22Rv1 (cell line): ENCODE measurements at regions not wholly inside any gene's neighbourhood (a gene's known extent, or its start where the extent isn't known, plus 50 kb on each side); places are given as distances from the start of the nearest gene placed in this dataset.

Experiments used
- H3K27ac ChIP-seq: fragments of 450-650 bp; 2 replicates; pipeline ENCODE4 v1.5.1; 2017
- ZFX ChIP-seq: fragments of 450-650 bp; IDR thresholded peaks from 2 replicates; pipeline ENCODE4 v1.6.1; 2017; ENCODE audit warnings: antibody characterized with exemption, borderline replicate concordance
- TF ChIP-seq, protein P1 (sequence below): fragments of 450-650 bp; IDR thresholded peaks from 2 replicates; pipeline ENCODE4 v1.5.1; 2017; ENCODE audit warnings: mild to moderate bottlenecking

DNA sequence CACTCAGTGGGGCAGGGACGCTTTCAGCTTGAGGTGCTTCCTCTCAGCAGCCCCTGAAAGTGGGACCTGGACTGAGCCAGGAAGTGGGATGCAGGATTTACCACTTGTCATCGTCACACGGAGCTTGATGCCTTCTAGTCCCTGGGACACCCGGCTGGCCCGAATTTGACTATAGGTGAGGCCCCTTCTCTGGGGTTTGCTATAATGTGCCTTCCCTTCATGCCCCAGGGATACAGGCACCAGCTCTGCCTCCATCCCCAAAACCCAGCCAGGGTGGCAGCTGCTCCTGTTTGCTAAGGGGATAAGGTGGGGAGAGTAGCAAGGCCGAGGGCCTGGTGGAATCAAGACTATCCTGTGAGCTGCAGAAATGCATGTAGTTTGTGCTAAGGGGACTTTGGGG is 235.0 kb downstream of the GLRX3 start:
- no peak overlapping the region for H3K27ac ChIP-seq
- TF ChIP-seq, protein P1, sequence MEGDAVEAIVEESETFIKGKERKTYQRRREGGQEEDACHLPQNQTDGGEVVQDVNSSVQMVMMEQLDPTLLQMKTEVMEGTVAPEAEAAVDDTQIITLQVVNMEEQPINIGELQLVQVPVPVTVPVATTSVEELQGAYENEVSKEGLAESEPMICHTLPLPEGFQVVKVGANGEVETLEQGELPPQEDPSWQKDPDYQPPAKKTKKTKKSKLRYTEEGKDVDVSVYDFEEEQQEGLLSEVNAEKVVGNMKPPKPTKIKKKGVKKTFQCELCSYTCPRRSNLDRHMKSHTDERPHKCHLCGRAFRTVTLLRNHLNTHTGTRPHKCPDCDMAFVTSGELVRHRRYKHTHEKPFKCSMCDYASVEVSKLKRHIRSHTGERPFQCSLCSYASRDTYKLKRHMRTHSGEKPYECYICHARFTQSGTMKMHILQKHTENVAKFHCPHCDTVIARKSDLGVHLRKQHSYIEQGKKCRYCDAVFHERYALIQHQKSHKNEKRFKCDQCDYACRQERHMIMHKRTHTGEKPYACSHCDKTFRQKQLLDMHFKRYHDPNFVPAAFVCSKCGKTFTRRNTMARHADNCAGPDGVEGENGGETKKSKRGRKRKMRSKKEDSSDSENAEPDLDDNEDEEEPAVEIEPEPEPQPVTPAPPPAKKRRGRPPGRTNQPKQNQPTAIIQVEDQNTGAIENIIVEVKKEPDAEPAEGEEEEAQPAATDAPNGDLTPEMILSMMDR = no peak
- TF ChIP-seq ZFX = no peak

DNA sequence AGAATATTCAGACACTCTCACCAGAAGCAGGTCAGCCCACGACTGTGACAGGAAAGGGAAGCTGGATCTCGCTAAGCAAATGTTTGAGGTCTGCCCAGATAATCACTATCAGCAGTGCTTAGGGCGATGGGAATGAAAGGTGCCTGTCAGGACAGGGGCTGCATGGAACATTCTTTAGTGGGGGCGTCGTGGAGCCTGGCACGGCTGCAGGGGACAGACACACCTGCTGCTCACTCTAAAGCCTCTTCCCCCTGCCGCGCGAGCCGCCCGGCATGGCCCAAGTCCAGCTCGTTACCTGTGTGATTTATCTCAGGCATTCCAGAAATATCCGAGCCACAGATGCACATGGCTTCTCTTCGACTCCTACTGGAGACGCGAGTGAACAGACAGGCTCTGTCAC is 235.5 kb downstream of the GLRX3 start:
- TF ChIP-seq ZFX = no peak
- TF ChIP-seq, protein P1 = no peak
- H3K27ac ChIP-seq = no peak overlapping the region

DNA sequence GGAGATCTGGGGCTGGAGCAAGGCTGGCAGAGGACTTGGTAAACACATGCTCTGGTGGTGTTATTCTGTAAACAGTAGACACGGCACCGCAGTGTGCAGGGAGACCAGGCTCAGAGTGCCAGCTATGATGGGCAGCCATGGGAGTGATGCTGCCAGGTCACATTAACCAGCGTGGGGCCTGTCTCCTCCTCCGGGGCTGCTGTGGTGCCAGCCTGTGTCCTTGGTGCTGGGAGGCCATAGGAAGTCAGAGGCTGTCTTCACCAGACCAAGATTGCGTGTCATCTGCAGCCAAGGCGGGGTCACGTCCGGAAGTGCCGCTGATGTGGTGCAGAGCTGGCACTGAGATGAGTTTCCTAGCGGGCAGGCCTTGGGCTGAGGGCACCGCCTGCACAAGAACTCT is 236.0 kb downstream of the GLRX3 start:
- no peak for TF ChIP-seq ZFX
- TF ChIP-seq, protein P1 = no peak
- no peak overlapping the region for H3K27ac ChIP-seq

DNA sequence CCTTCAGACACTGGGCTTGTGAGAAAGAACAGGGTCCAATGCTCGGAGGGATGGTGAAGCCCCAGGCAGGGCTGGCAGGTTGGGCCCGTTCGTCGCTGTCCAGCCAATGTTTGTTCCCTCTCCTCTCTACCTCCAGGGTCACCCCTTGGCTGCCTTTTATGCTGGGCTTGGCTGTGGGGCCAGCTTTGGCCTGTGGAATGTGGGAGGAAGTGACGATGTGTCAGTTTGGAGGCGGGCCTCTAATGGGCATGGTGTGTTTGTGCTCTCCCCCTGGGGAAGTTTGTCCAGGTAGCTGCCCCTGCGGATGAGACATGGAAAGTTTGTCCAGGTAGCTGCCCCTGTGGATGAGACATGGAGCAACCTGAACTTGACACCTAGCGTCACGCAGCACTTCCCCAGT is 236.7 kb downstream of the GLRX3 start:
- no peak overlapping the region for H3K27ac ChIP-seq
- no peak for TF ChIP-seq ZFX
- TF ChIP-seq, protein P1 = no peak

DNA sequence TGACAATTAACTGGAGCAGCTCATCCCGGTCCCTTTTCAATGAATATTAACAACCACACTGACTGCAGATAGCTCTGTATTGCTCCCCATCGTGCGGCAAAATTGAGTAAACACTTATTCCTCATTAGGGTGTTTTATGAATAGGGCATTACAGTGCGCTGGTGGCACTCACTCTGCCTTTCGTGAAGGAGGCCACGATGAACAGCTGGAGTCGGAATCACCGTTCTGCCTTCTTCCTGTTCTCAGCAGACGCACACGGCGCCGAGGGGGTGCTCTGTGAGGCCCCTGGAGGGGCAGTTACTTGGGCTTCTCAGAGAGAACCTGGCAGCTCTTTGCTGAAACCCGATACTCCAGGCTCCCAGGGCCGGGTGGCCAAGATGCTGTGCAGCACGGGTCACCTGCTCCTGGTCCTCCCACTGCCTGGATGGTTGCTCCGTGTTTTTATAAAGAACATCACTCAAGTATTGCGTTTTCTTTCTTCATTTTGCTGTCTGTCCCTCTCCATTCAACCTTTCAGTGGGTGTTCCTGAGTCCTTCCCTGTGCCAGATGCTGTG is 241.9 kb downstream of the GLRX3 start:
- TF ChIP-seq, protein P1 = no peak
- TF ChIP-seq ZFX = no peak

DNA sequence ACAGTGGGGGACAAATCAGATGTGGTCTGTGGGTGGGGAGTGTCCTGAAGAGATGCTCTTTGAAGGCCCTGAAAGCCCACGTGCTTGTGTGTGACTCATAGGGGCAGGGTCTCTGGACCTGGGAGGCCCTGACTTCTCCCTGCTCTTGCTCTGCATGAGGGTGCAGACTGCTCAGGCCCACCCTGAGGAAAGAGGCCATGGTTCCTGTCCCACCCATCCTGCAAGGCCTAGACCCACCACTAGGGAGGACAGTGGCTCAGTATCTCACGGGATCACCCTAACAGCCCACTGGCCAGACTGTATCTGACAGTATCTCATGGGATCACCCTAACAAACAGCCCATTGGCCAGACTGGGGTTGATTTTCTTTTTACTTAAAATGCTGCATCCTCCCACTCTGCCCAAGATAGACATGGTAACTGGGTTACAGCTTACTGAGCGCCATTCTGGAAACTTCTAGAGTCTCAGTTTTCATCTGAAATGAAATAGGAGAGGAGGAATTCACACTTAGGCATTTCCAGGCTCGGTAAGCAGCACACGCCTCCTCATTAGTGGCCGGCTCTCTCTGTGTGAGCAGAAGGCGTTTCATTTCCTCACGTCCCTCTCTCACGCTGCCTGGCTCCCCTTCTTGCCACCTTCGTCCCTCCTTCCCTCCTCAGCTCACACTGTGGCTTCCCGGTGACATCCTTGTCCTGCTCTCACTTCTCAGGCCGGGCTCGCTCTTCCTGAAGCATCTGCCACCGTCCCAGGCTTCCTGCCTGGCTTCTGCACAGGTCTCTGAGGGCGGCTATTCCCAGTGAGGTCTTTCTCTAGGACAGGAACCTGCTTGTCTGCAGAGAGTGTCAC is 242.6 kb downstream of the GLRX3 start:
- no peak overlapping the region for H3K27ac ChIP-seq
- TF ChIP-seq ZFX = no peak
- TF ChIP-seq, protein P1 = no peak

More for the DNA sequence above, 241.9 kb downstream of the GLRX3 start:
- no peak overlapping the region for H3K27ac ChIP-seq

DNA sequence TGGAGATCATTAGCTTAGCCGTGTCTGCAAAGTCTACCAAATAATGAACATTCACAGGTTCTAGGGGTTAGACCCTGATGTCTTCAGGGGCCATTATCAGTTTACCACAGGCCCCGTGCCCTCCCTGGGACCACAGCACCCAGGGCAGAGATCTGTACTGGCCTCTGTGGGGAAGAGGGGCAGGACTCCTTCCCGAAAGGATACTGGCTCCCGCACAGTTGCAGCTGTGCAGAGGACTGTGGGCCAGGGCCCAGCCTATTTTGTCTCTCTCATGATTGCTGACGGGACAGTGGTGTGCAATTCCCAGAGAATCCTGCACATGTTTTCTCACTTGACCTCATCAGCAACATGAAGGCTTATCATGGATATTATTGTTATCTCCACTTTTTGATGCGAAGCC is 243.9 kb downstream of the GLRX3 start:
- TF ChIP-seq, protein P1 = no peak
- no peak for TF ChIP-seq ZFX
- H3K27ac ChIP-seq = no peak overlapping the region
